WTC11 (cell line): ENCODE measurements at regions not wholly inside any gene's neighbourhood (a gene's known extent, or its start where the extent isn't known, plus 50 kb on each side); places are given as distances from the start of the nearest gene placed in this dataset.

Experiments
- FOXP4 ChIP-seq: sonication (generic); formaldehyde crosslinking; IDR thresholded peaks from 2 replicates; pipeline ENCODE4 v1.8.0; 2022; ENCODE audit warnings: mild to moderate bottlenecking, missing genetic modification reagents
- JUN ChIP-seq: sonication (generic); formaldehyde crosslinking; IDR thresholded peaks from 2 replicates; pipeline ENCODE4 v1.8.0; 2023; ENCODE audit warnings: mild to moderate bottlenecking, missing genetic modification reagents
- MAX ChIP-seq: sonication (generic); formaldehyde crosslinking; IDR thresholded peaks from 2 replicates; pipeline ENCODE4 v1.8.0; 2022; ENCODE audit warnings: mild to moderate bottlenecking, missing genetic modification reagents
- NR3C1 ChIP-seq: sonication (generic); formaldehyde crosslinking; conservative IDR thresholded peaks from 2 replicates; pipeline ENCODE4 v1.8.1; 2023; ENCODE audit warnings: low read depth, mild to moderate bottlenecking, missing genetic modification reagents
- USF2 ChIP-seq: sonication (generic); formaldehyde crosslinking; IDR thresholded peaks from 2 replicates; pipeline ENCODE4 v1.8.1; 2023; ENCODE audit warnings: mild to moderate bottlenecking, missing genetic modification reagents, moderate library complexity
- ZNF232 ChIP-seq: sonication (generic); formaldehyde crosslinking; IDR thresholded peaks from 2 replicates; pipeline ENCODE4 v1.8.0; 2022; ENCODE audit warnings: mild to moderate bottlenecking, missing genetic modification reagents
- TF ChIP-seq, protein P1 (sequence below): sonication (generic); formaldehyde crosslinking; IDR thresholded peaks from 2 replicates; pipeline ENCODE4 v1.8.1; 2022; ENCODE audit warnings: low read depth, missing genetic modification reagents, borderline replicate concordance
- TF ChIP-seq, protein P2 (sequence below): fragments of 200-600 bp; IDR thresholded peaks from 2 replicates; pipeline ENCODE4 v1.8.0; 2022; ENCODE audit warnings: antibody characterized with exemption
- TF ChIP-seq, protein P3 (sequence below): sonication (generic); formaldehyde crosslinking; IDR thresholded peaks from 2 replicates; pipeline ENCODE4 v1.8.1; 2023; ENCODE audit warnings: mild to moderate bottlenecking, missing genetic modification reagents, moderate library complexity
- TF ChIP-seq, protein P4 (sequence below): sonication (generic); formaldehyde crosslinking; IDR thresholded peaks from 2 replicates; pipeline ENCODE4 v1.8.0; 2022; ENCODE audit warnings: mild to moderate bottlenecking, missing genetic modification reagents

- TF ChIP-seq, protein P1, sequence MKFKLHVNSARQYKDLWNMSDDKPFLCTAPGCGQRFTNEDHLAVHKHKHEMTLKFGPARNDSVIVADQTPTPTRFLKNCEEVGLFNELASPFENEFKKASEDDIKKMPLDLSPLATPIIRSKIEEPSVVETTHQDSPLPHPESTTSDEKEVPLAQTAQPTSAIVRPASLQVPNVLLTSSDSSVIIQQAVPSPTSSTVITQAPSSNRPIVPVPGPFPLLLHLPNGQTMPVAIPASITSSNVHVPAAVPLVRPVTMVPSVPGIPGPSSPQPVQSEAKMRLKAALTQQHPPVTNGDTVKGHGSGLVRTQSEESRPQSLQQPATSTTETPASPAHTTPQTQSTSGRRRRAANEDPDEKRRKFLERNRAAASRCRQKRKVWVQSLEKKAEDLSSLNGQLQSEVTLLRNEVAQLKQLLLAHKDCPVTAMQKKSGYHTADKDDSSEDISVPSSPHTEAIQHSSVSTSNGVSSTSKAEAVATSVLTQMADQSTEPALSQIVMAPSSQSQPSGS: no peak
- TF ChIP-seq FOXP4 (CRISPR knock-in tag): no peak
- TF ChIP-seq, protein P2, sequence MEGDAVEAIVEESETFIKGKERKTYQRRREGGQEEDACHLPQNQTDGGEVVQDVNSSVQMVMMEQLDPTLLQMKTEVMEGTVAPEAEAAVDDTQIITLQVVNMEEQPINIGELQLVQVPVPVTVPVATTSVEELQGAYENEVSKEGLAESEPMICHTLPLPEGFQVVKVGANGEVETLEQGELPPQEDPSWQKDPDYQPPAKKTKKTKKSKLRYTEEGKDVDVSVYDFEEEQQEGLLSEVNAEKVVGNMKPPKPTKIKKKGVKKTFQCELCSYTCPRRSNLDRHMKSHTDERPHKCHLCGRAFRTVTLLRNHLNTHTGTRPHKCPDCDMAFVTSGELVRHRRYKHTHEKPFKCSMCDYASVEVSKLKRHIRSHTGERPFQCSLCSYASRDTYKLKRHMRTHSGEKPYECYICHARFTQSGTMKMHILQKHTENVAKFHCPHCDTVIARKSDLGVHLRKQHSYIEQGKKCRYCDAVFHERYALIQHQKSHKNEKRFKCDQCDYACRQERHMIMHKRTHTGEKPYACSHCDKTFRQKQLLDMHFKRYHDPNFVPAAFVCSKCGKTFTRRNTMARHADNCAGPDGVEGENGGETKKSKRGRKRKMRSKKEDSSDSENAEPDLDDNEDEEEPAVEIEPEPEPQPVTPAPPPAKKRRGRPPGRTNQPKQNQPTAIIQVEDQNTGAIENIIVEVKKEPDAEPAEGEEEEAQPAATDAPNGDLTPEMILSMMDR: no peak
- TF ChIP-seq, protein P3, sequence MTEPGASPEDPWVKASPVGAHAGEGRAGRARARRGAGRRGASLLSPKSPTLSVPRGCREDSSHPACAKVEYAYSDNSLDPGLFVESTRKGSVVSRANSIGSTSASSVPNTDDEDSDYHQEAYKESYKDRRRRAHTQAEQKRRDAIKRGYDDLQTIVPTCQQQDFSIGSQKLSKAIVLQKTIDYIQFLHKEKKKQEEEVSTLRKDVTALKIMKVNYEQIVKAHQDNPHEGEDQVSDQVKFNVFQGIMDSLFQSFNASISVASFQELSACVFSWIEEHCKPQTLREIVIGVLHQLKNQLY (CRISPR knock-in tag): no peak
- no peak for TF ChIP-seq NR3C1
- no peak for TF ChIP-seq JUN (CRISPR knock-in tag)
- no peak for TF ChIP-seq USF2
- no peak for TF ChIP-seq ZNF232 (CRISPR knock-in tag)
- TF ChIP-seq, protein P4, sequence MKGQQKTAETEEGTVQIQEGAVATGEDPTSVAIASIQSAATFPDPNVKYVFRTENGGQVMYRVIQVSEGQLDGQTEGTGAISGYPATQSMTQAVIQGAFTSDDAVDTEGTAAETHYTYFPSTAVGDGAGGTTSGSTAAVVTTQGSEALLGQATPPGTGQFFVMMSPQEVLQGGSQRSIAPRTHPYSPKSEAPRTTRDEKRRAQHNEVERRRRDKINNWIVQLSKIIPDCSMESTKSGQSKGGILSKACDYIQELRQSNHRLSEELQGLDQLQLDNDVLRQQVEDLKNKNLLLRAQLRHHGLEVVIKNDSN (CRISPR knock-in tag): no peak
- TF ChIP-seq MAX (CRISPR knock-in tag): no peak
These were observed 255.6 kb downstream of the DCDC2C start for GRCh38 chr2:3958969-3959368.
